Stimulated activated CD4-positive, alpha-beta T cell treated with anti-CD3 and anti-CD28 coated beads, Interleukin-4, amount 100 ng/mL, for 48 hours (primary cell): ENCODE measurements at regions not wholly inside any gene's neighbourhood (a gene's known extent, or its start where the extent isn't known, plus 50 kb on each side); places are given as distances from the start of the nearest gene placed in this dataset.
A peak's percentile ranks its signal among the peaks of the same experiment; 100 is the strongest.

Experiments
- DNase-seq, 2 donors: peaks; one replicate each; pipeline ENCODE4 v3.0.0-alpha.2; 2020; ENCODE audit warnings: low read depth in 2 of 2

- no peak for DNase-seq
These were observed 299.7 kb downstream of the CWC27 start for GRCh38 chr5:65068410-65068809.

GRCh38 chr5:65070026-65070425, 301.3 kb downstream of the CWC27 start:
- DNase-seq = no peak

- DNase-seq = no peak
These were observed 304.1 kb downstream of the CWC27 start for GRCh38 chr5:65072850-65073249.

- no peak for DNase-seq
These were observed 304.5 kb downstream of the CWC27 start for GRCh38 chr5:65073250-65073661.

GRCh38 chr5:65075623-65076250, 307.0 kb downstream of the CWC27 start:
- DNase-seq = no peak

- peak in 1 of 2 donors; percentile 42 for DNase-seq
These were observed 307.6 kb downstream of the CWC27 start for GRCh38 chr5:65076251-65076869.

GRCh38 chr5:65077653-65078052, 308.9 kb downstream of the CWC27 start:
- DNase-seq = no peak

- no peak for DNase-seq
These were observed 309.6 kb downstream of the CWC27 start for GRCh38 chr5:65078331-65078730.

GRCh38 chr5:65081071-65081470, 312.3 kb downstream of the CWC27 start:
- DNase-seq = no peak

GRCh38 chr5:65084795-65085515, 316.2 kb downstream of the CWC27 start:
- DNase-seq = no peak

- DNase-seq = no peak
These were observed 316.8 kb downstream of the CWC27 start for GRCh38 chr5:65085516-65085850.

- no peak for DNase-seq
These were observed 317.6 kb downstream of the CWC27 start for GRCh38 chr5:65086234-65086890.

GRCh38 chr5:65087154-65087553, 318.4 kb downstream of the CWC27 start:
- no peak for DNase-seq

- DNase-seq = no peak
These were observed 325.5 kb downstream of the CWC27 start for GRCh38 chr5:65094279-65094678.

GRCh38 chr5:65098393-65098792, 329.7 kb downstream of the CWC27 start:
- DNase-seq = no peak
